Prostate gland (tissue), 2 donors: ENCODE measurements at regions not wholly inside any gene's neighbourhood (a gene's known extent, or its start where the extent isn't known, plus 50 kb on each side); places are given as distances from the start of the nearest gene placed in this dataset.

Source experiments
- DNase-seq: peaks from one replicate; pipeline ENCODE4 v3.0.0-alpha.2; 2019; ENCODE audit warnings: low spot score
- H3K27ac ChIP-seq, 2 donors: fragments of 200-600 bp; sonication (generic); 2 replicates each; pipeline ENCODE4 v1.5.1; 2017 to 2019
- H3K27me3 ChIP-seq: fragments of 200-600 bp; sonication (generic); replicated peaks from 2 replicates; pipeline ENCODE4 v1.5.1; 2019; ENCODE audit not compliant: insufficient read depth
- H3K36me3 ChIP-seq, 2 donors: fragments of 200-600 bp; sonication (generic); 1 replicate in 1 of 2; 2 replicates in 1 of 2; pipeline versions ENCODE4 v1.5.1 to v1.8.1; 2017 to 2019
- H3K4me1 ChIP-seq: fragments of 200-600 bp; sonication (generic); replicated peaks from 2 replicates; pipeline ENCODE4 v1.5.1; 2019
- H3K4me3 ChIP-seq, 2 donors: fragments of 200-600 bp; sonication (generic); 2 replicates each; pipeline ENCODE4 v1.5.1; 2017 to 2019
- H3K9me3 ChIP-seq: fragments of 200-600 bp; sonication (generic); 2 replicates; pipeline ENCODE4 v1.5.1; 2017
- CTCF ChIP-seq, 4 experiments: fragments of 200-600 bp in 2 of 4; fragments of 450-650 bp in 2 of 4; sonication (generic) in 2 of 4; IDR thresholded peaks; 1 replicate in 3 of 4; 2 replicates in 1 of 4; pipeline ENCODE4 v1.5.1; 2016 to 2019; ENCODE audit warnings: antibody characterized with exemption in 4 of 4, mild to moderate bottlenecking in 2 of 4, moderate library complexity in 2 of 4
- POLR2A ChIP-seq: fragments of 450-650 bp; IDR thresholded peaks from one replicate; pipeline ENCODE4 v1.6.1; 2016; ENCODE audit warnings: antibody characterized with exemption, mild to moderate bottlenecking
- POLR2AphosphoS5 ChIP-seq: sonication (generic); formaldehyde crosslinking; IDR thresholded peaks from one replicate; pipeline ENCODE4 v1.6.1; 2017; ENCODE audit warnings: antibody characterized with exemption
- WGBS: methylation state at CpG from one replicate; pipeline ENCODE4 v1.1.5; 2018; 5-methylcytosine and 5-hydroxymethylcytosine counted together
- intact Hi-C: fragments of 100-400 bp; cut with DNase I; formaldehyde crosslinking; loops from one replicate; pipeline ENCODE4 v1.14.2; 2022

- no peak overlapping the region for H3K27ac ChIP-seq
- H3K27me3 ChIP-seq = no peaks in the 10 kb centered on the region
- no peaks in the 10 kb centered on the region for H3K9me3 ChIP-seq
- H3K4me1 ChIP-seq = no peaks in the 10 kb centered on the region
- intact Hi-C loops = no loop called here
- no peak for DNase-seq
- no peak overlapping the region for H3K4me3 ChIP-seq
- H3K36me3 ChIP-seq = no peaks in the 10 kb centered on the region
- 26% methylated on average over 6 of the region's 6 CpGs for WGBS
- TF ChIP-seq POLR2A (no peak), POLR2AphosphoS5 (no peak), CTCF (IDR thresholded peaks at IDR 0.05) (no peak)
These were observed 365.5 kb downstream of the PRDM2 start for GRCh38 chr1:14065486-14065885.

GRCh38 chr1:14067036-14067435, 367.0 kb downstream of the PRDM2 start:
- no peaks in the 10 kb centered on the region for H3K4me1 ChIP-seq
- no peak overlapping the region for H3K4me3 ChIP-seq
- TF ChIP-seq CTCF (IDR thresholded peaks at IDR 0.05) (no peak), POLR2A (no peak), POLR2AphosphoS5 (no peak)
- no peaks in the 10 kb centered on the region for H3K27me3 ChIP-seq
- no peak for DNase-seq
- 86% methylated on average over 5 of the region's 5 CpGs for WGBS
- intact Hi-C loops = no loop called here
- H3K27ac ChIP-seq = no peak overlapping the region
- H3K36me3 ChIP-seq = no peaks in the 10 kb centered on the region
- H3K9me3 ChIP-seq = no peaks in the 10 kb centered on the region

- Histone ChIP-seq H3K4me1 (no peaks in the 10 kb centered on the region), H3K27me3 (no peaks in the 10 kb centered on the region), H3K4me3 (no peak overlapping the region), H3K9me3 (no peaks in the 10 kb centered on the region), H3K27ac (no peak overlapping the region), H3K36me3 (no peaks in the 10 kb centered on the region)
- DNase-seq = no peak
- TF ChIP-seq POLR2A (no peak), CTCF (IDR thresholded peaks at IDR 0.05) (no peak), POLR2AphosphoS5 (no peak)
- WGBS = 67% methylated on average over 4 of the region's 4 CpGs
- intact Hi-C loops = no loop called here
These were observed 367.7 kb downstream of the PRDM2 start for GRCh38 chr1:14067711-14068110.

- H3K4me3 ChIP-seq = no peak overlapping the region
- DNase-seq = no peak
- no peaks in the 10 kb centered on the region for H3K36me3 ChIP-seq
- intact Hi-C loops = no loop called here
- TF ChIP-seq POLR2AphosphoS5 (no peak), POLR2A (no peak), CTCF (IDR thresholded peaks at IDR 0.05) (no peak)
- WGBS = 95% methylated on average over 3 of the region's 3 CpGs
- no peak overlapping the region for H3K27ac ChIP-seq
- H3K9me3 ChIP-seq = no peaks in the 10 kb centered on the region
- no peaks in the 10 kb centered on the region for H3K27me3 ChIP-seq
- no peaks in the 10 kb centered on the region for H3K4me1 ChIP-seq
These were observed 371.6 kb downstream of the PRDM2 start for GRCh38 chr1:14071581-14071980.

GRCh38 chr1:14080653-14081052, 380.7 kb downstream of the PRDM2 start:
- H3K4me3 ChIP-seq = no peak overlapping the region
- no peaks in the 10 kb centered on the region for H3K9me3 ChIP-seq
- no peaks in the 10 kb centered on the region for H3K27me3 ChIP-seq
- 96% methylated on average over 5 of the region's 5 CpGs for WGBS
- intact Hi-C loops = no loop called here
- no peaks in the 10 kb centered on the region for H3K4me1 ChIP-seq
- H3K36me3 ChIP-seq = no peaks in the 10 kb centered on the region
- DNase-seq = no peak
- H3K27ac ChIP-seq = no peak overlapping the region
- TF ChIP-seq POLR2AphosphoS5 (no peak), CTCF (IDR thresholded peaks at IDR 0.05) (no peak), POLR2A (no peak)
